Inflammatory macrophage treated with lipopolysaccharide for 1 hour (primary cell): ENCODE measurements at regions not wholly inside any gene's neighbourhood (a gene's known extent, or its start where the extent isn't known, plus 50 kb on each side); places are given as distances from the start of the nearest gene placed in this dataset.
"Not testable (repeated sequence)": the region's sequence is repeated elsewhere in the genome, so short reads cannot be mapped to it uniquely, and the experiment has no call there.

Experiments used
- DNase-seq, 2 donors: peaks; one replicate each; pipeline ENCODE4 v3.0.0-alpha.2; 2020 to 2022

DNA sequence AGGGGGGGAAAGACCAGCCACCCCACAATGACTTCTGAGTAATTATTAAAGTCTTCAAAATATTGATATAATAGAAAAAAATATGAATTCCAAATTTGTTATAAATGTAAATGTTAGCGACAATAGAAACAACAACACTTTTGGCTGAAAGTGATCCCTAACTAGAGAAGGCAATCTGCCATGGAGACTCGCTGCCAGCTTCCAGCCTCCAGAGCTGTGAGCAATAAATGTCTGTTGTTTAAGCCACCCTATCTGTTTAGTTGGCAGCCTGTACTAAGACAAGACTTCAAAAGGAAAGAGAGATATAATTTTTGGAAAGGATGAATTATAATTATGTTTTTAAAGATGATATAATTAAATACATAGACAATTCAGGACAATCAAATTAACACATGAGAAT is 130.8 kb upstream of the HSFY2 start:
- DNase-seq = no peak

DNA sequence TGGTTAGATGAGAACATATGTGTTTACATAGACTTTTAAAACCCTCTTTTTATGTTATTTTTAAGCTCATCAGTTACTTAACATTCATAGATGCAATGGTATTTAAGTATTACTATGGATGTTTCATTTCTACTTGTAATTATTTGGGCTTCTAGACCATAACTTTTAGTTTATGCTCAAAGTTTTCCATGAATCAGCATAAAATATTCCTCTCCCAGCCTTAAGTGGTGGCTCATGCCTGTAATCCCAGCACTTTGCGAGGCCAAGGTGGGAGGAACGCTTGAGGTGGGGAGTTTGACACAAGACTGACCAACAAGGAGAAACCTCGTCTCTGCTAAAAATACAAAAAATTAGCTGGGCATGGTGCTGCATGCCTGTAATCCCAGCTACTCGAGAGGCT is 118.5 kb upstream of the HSFY2 start:
- no peak for DNase-seq

DNA sequence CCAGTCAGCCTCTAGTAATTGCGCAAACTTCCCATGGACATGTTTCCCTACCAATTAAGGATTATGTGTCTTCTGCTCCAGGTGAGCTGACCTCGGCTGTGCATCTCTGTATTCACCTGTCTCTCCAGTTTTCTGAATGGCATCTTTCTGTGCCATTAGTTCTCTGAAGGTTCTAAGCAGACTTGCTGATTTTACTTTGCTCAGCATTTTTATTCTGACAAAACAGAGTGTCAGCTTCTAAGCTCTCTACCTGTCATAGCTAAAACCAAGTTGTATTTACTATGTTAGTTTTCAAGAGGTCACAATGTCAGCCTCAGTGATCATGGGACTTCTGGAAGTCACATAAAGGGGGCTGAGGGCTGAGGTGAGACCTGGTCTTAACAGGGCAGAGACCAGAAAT is 116.0 kb upstream of the HSFY2 start:
- no peak for DNase-seq

DNA sequence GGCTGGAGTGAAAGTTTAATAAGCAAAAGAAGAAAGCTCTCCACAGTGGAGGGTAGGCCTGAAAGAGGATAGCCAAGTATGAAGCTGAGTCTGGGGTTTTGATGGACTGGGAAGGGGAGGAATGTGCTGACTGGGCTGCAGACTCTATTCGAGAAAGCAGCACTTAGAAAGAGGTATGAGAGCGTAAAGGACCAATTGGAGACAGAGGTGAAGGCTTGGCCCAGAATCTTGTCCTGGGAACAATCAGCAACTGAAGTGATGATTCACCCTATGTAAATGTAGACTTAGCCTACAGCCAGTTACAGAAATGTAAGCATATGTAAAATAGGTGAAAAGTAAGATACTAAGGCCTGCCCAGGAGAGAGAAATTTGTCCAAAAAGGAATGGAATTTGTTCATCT is 111.2 kb upstream of the HSFY2 start:
- DNase-seq = no peak

DNA sequence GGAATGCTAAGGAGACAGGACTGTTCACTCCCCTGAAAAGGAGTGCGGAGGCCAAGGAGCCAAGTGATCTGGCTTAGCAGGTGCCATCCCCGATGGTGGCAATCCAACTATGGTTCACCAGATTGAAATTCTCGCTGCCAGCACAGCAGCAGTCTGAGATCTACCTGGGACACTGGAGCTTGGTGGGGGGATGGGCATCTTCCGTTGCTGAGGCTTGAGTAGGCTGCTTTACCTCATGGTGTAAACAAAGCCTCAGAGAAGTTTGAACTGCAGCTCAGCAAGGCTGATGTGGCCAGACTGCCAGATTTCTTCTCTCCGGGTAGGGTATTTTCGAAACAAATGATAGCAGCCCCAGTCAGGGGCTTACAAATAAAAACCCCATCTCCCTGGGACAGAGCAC is 95.6 kb upstream of the HSFY2 start:
- not testable (repeated sequence) for DNase-seq

DNA sequence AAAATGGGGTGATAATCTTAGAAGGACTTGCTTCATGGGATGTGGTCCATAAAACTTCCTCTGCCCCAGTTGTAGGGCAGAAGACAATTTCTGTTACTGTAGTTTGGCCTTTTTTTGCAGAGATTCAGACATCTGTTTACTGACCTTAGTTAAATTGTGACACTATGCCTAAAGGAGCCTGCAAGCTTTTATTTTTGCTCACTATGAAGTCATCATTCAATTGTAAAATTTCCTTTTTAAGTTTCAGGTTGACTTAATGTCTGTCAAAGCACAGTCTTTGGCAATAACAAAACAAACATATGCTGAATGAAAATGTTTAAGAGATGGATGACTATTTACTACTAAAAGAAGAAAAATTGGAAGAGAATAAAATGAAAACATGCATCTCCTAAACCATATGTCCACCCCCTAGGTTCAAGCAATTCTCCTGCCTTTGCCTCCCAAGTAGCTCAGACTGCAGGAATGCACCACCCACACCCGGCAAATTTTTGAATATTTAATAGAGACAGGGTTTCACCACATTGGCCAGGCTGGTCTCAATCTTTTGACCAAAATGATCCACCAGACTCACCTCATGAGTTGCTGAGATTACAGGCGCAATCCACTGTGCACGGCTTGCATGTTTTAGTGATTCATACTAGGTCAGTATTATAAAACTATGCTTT is 93.5 kb upstream of the HSFY2 start:
- DNase-seq = not testable (repeated sequence)

DNA sequence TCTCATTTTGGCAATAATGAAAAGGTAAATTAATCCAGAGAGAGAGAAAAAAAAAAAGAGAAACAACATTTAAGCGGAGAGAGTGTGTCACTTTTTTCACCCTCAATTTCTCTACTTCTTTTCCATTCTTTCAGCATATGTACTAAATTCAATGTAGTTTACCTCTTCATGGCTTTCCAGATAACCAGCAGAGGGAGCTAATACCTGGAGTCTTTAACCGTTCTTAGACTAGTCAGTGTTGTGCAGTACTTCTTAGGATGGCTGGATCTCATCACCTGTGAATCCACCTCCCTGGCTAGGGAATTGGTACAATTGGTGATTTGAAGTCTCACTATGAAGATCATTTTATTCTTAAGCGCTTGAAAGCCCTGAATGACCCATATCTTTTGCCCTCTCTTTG is 87.3 kb upstream of the HSFY2 start:
- not testable (repeated sequence) for DNase-seq

DNA sequence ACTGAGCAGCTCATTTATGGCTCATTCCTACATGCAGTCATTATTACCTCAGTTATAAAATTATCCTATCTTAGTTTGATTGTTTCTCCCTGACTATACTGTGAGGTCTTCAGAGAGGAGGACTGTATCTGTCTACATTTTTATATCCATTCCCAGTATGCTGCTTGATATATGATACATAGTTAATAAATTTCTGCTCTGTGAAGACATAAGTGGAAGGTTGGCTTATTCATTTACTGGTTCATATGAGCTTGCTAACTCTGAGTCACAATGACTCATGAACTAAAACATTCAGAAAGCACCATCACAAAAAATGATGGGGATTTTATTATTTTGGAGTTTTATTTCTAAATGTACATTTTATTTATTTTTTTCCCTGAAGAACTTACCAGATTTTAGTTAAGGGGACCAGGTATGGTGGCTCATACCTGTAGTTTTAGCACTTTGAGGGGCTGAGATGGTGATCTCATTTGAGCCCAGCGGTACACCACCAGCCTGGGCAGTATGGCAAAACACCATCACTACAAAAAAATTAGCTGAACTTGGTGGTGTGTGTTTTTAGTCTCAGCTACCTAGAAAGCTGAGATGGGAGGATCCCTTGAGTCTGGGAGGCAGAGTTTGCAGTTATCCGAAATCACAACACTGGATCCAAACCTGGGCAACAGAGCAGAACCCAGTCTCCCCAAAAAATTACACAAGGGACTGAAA is 85.1 kb upstream of the HSFY2 start:
- DNase-seq = not testable (repeated sequence)

DNA sequence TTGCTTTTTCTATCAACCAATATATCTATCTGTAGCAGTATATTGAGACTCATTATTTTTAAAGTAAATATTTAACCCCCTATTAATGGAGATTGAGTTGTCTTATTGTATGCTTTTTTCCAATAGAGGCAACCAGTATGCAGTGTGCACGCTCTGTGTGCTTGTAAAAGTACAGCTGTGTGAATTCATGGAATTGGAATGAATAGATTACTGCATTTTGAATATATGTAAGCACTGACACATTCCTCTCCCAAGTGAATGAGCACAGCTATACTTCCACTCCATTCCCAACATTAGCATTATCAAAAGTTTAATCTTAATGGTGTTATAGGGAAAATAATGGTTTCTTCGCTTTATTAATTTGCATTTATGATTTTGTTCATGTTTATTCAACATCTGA is 81.6 kb upstream of the HSFY2 start:
- not testable (repeated sequence) for DNase-seq

DNA sequence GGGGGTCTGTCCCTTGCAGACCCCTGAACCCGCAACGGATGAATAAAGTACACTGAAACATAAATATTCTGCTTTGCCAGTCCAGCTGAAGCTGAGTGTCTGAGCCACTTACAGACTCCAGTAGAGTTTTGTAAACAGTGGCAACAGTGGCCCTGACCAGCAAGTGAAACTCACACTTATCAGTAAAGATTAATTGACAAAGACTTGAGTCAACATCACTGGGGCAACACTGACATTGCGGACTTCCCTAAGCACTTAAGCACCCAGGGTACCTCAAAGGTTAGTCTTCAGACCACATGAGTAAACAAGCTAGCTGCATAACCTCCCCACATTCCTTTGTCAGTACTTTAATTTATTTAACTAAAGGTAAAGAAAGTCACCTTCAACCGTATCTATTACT is 79.8 kb upstream of the HSFY2 start:
- DNase-seq = not testable (repeated sequence)

DNA sequence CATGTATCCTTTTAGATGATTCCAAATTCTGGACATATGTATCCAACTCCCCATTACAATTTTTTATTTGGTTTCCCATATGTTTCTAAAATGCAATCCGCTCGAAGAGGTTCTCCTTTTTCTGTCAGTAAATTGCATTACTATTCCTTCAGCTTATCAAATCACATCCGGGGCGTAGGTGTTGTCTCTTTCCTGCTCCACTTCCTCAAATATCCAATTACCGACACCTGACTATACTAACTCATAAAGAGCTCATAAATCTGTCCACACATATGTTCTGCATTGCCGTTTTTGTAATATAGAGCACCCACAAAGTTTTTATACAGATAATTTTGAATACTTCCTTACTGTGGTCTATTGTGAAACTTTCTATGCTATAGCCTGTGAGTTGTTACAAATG is 63.1 kb upstream of the HSFY2 start:
- DNase-seq = not testable (repeated sequence)
